Left renal cortex interstitium (tissue), 4 donors: ENCODE measurements at regions not wholly inside any gene's neighbourhood (a gene's known extent, or its start where the extent isn't known, plus 50 kb on each side); places are given as distances from the start of the nearest gene placed in this dataset.

Experiments used
- DNase-seq, 4 donors: peaks; one replicate each; pipeline ENCODE4 v3.0.0-alpha.2; 2013; ENCODE audit warnings: low read depth in 4 of 4, low spot score in 2 of 4, missing footprints in 1 of 4

DNA sequence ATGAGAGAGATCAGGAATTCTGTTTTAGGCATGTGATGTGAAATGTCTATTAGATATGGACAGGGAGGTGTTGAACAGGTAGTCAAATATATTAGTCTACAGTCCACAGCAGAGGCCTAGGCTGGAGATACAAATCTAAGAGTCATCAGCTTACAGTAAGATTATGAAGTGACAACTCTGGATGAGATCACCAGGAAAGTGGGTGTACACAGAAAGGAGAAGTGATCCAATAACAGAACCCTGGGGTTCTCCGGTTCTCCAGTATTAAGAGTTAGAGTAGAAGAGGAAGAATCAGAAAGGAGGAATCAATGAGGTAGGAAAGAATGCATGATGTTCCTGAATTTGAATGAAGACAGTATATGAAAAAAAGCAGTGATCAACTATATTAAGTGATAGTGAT lies 362.3 kb downstream of the FIGN start:
- DNase-seq: no peak

DNA sequence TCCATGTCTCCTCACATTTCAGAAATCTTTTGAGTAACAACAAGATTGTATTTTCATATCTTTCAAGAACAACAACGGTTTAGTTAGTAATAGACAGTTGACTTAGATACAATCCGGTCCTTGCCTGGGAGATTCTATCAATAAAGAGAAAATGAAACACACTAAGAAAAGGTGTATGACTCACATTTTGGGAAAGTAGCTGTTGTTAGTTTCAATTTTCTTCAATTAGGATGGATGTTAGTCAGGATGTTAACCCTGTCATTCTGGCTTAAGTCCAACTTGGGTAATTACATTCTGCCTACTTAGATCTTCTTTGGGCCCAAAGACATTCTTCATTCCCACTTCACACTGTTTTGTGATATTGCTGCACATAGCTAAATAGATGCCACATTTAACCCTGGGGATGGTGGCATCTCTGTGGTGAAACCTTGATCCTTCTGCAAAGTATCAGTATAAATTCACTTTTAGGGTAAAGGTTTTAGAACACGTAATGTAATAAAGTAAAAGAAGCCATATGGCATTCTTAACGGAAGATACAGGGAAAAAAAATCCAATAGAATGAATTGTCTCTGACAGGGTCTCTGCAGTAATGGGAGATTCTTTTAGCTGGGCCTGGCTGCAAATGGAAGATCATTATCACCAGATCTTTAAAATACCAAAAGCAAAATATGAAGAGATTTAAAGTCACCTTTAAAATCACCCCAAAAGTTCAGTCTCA lies 365.5 kb downstream of the FIGN start:
- DNase-seq: no peak

DNA sequence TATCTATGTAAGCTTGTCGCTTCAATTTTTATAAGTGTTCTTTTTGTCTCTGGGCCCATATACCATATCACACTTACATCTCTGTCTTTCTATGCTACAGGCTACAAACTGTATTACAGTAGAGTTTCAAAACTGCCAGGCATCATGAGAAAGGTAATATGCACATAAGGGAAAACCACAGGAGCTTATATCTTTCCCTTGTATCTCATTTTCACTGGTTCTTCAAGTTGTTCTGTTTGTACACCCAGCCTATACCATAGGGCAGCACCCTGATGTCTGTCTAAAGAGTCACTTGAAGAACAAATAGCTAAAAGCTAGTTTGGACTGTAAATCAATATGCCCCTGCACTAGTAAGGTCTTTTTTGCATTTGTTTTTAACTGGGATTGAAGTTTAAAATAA lies 366.7 kb downstream of the FIGN start:
- no peak for DNase-seq

DNA sequence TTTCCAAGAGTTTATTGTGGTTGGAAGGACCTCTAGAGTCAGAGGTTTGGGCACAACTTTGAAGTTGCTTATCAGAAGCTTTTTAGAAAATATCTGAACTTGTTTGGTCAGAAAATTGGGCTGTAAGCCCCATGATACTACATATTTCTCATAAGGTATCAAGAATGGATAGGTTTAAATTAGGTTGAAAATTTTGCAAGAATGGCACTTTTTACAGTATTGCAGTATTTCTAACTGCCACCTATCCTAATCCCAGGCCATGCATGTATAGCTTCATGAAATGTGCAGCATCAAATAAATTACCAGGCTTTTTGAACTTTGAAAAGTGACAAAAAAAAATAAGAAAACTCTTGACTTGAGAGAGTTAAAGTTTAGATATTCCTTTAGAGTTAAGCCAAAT lies 367.2 kb downstream of the FIGN start:
- DNase-seq: no peak

DNA sequence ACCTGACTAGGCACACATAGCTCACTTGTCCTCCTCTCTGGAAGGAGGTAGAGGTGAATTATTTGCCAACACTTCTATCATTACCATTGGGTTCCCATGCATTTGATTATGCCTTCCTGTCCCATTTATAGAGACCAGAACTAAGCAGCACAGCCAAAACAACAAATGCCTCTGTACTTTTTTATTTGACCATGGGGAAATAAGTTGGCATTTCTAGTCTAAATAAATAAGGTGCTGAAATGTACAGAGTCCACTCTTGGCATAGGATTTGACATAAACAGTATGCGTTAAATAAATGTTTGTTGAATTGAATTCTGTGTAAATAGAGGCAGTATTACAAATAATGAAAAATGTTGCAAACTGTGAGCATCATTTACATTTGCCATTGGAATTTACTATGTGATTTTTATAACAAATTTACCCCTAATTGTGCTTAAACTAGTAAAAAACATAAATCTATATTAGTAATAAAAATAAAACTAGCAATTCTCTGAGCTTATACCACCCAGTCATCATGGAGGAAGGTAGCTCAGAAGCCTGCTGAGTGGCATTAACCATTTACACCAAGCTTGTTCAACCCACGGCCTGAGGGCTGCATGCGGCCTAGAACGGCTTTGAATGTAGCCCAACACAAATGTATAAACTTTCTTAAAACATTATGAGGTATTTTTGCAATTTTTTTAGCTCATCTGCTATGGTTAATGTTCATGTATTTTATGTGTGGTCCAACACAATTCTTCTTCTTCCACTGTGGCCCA lies 367.8 kb downstream of the FIGN start:
- DNase-seq: no peak

DNA sequence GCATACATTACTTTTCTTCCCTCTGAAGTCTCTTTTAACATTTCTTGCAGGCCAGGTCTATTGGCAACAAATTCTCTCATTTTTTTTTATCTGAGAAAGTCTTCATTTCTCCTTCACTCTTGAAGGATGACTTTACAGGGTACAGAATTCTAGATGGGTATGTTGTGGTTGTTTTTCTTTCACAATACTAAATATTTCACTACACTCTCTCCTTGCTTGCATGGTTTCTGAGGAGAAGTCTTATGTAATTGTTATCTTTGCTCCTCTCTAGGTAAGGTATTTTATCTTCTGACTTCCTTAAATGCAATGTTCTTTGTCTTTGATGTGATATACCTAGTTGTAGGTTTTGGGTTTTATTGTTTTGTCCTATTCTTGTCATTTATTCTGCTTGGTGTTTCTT lies 371.1 kb downstream of the FIGN start:
- no peak for DNase-seq

DNA sequence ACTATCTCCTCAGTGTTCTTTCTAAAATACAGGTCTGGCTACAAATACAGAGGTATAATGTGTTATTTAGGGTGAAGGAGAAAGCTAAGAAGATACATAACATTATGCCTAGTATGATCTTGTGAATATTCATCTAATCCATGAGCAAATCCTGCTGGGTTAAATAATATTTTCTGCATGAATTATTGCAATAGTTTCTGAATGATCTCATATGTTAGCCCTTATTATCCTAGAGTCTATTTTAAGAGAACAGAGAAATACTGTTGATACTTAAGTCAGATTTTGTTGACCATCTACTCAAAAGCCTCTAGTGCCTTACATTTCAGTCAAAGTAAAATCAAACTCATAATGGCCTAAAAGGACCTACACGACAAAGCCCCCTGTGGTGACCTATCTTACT lies 382.3 kb downstream of the FIGN start:
- DNase-seq: no peak

DNA sequence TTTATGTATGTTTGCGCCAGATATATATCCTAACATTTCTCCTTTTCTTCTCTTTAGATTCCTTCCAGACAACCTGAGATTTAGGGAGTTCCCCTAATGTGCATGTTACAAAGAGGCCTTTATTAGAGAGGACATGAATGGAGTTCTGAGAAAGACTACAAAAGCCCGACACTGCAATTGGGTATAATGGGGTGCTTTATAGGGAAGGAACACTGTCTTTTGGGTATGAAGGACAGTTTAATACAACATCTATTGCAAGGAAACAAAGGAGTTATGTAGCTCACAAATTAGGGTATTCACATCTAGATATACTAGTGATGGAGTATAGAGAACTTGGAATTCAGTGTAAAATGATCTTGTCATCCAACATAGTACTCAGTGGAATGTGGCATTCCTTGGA lies 383.8 kb downstream of the FIGN start:
- no peak for DNase-seq

DNA sequence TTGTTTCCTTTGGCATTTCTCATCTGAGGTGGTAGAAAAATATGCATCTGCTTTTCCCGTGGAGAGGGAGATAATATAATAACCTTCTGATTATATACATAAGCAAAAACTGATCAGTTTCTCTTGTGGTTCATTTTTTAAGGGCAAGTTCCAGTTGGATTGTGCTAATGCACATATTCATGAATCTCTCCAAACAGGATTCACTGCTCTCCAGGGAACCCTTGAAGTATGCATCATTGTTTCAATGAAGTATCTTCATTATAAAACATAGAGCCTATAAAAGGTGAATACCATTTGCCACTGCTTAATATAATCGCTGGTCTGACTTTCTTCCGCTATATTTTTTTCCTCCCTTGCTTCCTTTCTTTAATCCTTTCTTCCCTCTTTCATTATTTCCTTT lies 384.7 kb downstream of the FIGN start:
- no peak for DNase-seq

DNA sequence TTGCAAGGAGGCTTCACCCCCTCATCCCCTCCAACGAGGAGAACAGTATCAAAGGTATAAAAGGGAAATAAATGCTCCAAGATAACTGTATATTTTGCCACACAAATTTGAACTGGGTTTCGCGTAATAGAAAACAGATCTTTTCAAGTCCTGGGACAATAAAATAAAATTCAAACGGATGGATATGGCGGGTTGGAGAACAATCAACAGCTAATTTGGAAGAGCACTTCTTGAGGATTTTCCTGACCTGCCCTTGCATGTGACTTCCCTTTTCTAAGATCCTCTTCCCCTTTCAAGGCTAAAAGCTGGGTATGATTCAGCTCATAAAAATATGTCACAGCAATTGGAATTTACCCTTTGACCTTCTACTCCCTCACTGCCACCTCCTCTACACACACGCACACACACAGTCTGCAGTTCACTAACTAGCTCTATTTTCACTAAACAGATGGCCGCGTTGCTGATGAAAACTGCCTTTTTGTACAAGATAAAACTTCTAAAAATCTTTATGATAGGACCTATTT lies 386.9 kb downstream of the FIGN start:
- peak in 2 of 4 donors; percentile 23 to 48 for DNase-seq

DNA sequence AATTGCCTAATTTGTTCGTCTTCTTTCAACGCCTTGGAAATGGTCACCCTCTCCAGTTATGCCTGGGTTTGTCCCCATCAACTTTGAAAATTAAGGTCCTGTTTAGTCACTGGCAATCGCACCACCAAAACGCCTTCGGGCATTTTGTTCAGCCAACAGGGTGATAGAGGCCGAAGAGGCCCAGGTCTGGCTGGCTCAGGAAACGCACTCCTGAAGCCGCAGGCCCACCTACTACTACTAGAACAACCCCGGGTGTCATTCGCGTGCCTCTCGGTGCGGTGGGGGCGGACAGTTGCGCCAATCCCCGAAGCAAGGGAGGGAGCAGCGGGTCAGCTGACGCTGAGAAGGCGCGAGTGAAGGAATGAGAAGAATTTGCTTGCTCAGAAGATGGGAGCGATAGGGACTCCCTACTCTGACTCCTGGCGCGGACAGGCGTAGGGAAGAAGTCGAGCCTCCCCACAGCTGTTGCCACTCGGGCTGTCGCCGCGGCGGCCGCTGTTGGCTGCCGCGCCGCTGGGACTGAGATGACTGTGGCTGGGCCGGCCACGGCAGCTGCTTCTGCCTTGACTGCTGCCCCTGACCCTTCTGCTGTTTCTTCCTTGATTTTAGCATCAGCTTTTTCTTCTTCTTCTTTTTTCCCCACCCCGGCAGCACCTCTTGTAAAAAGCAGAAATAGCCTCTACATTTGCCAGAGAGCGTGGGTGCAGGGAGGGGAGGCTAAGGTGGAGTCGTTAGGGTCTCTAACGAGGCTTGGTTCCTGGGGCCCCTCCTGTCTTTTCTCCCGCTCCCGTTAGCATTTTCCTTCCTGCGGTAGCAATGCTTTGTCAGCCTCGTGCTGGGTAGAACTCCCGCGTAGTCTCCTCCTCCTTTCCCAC lies 387.6 kb downstream of the FIGN start:
- DNase-seq: peak in 3 of 4 donors; percentile 52 to 71 (median 67)

DNA sequence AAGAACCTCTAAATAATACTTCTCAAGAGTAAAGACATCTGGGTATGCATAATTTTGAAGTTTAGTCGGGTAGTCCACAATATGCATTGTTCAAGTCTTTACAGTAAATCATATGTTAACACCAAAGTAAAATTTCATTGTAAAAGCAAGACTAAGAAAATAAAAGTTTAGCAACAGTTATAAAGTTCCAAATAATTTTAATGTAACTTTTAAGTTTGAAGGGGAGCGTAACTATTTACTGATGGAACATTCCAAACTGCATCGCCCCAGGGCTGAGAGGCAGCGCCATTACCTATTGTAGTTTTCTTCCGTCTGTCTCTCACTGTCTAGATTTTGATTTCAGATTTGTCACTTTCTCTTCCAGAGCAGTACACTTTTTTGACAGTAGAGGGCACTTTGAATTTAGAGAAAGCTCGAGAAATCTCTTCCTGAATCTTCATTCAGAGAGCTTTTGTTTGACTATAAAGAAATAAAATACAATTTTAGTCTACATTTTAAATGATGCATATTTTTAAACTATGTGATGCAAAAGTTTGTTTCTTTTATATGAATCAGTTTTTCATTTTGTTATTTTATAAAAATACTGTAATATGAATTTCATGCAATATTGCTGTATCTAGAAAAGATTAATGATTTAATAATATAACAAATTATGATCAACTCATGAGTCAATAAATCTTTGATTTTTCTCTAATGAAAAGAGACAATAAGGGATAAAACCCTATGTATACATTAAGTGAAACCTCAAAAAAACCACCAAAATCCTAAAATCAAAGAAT lies 389.8 kb downstream of the FIGN start:
- peak in 2 of 4 donors; percentile 29 to 64 for DNase-seq

DNA sequence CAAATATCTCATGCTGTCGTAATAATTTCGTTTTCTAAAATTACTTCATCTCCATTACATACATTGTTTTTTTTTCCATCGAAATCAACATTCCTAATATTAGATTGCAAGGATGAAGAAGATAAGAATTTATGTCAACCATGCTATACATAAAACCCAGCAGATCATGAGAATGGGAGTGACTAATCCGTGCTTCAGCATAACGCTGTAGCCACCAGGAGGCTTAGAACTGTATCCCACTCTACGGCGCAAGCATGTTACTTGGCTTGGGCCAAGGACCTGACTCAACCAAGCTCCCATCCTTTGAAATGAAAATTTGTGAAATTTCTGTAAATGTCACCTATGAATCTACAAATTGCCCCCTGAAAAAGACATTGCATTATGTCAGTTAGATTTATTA lies 392.5 kb downstream of the FIGN start:
- no peak for DNase-seq

DNA sequence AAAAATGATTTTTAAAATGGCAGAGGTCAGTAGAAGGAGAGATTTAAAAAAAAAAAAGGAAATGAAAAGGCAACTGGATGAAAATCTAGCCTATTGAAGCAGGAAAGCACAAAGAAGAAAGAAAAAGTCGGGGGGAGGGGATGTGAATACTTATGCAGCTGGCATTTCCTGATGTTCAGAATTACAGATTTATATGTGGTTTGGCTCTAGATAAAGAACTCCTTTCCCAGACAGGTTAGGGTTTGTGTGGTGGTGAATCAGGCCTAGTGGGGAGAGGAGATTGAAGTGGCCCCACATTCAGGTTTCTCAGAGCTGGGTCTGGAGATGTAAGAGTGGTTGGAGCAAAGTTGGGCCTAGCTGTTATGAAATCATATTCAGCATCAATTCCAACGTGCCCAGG lies 394.4 kb downstream of the FIGN start:
- DNase-seq: no peak

DNA sequence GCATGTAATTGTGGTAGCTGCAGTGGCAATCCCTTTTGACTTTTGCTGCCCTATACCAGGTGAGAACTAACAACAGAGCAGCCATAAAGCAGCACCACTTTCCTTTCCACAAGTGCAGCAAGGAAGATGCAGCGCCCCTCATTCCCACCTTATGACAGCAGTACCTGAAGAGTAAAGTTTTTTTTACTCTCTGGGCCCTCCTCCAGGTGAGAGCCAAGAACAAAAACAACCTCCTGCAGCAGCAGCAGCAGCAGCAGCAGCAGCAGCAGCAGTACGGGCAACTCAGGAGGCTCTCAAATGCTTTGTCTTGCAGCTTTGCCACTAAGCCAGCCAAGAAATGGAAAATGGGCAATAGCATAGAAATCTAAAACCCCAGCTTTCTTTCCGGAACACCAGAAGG lies 397.5 kb downstream of the FIGN start:
- DNase-seq: no peak

DNA sequence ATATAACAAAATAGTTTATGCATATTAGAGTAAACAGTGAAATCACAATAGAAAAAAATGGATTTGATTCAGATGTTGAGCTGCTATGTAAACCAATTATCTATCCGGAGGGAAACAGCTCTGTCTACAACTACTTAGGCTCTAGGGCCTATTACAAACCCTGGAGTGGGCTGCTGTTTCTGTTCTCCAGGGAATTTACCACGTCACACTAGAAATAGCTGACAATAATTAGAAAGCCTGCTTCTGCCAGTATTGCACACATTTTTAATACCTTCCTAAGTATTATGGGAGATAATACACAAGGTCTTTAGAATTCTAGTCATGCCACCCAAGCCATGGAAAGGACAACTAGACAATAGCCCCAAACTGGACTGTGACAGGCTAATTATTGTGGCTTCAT lies 411.1 kb downstream of the FIGN start:
- no peak for DNase-seq

DNA sequence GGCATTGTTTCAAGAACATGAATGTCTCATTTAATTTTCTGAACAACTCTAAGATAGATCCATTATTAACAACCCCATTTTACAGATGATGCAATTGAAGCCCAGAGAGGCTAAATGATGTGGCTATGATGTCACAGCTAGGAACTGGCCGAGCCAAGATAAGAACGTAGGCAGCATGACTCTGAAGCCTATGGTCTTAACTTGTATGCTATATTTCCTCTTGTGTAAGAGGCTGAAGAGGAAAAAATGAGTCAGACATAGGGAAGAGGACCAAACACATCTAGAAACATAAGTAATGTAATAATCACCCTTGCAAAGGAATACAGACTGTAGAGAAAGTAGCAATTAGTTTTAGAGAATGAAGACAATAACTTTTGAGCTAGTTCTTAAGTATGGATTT lies 416.8 kb downstream of the FIGN start:
- no peak for DNase-seq

DNA sequence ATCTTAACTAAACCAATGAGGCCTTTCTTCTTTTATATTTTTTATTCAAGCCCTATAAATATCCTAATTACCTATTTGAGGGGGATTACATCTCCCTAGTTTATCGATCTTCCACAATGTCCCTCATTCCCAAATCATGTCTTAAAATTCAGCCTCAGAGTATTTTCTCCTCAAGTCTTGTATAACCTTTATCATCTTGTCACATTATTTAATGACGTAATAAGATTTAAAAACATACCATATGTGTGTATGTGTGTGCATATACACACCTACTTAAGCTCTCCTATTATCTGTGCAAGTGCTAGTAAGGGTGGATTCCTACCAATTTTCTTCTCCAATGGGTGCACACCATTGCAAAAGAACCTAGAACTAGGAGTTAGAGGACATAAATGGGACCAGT lies 421.1 kb downstream of the FIGN start:
- DNase-seq: no peak

DNA sequence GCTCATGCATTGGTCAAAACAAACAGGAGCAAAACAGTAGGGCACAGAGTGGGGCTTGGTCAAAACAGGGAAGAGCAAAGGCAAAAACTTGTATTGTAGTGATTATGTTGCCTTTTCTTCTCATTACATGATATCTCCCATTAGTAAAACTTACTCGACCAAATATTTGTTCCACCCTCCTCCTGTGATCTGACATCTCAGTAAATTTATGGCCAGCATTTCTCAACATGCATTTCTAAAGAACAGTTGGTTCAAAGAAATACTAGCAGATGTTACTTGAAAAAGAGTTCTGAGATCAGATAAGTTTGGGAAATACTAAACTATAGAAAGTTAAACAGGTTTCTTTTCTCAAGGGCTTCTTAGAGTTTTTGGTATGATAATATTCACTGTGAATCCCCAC lies 423.1 kb downstream of the FIGN start:
- no peak for DNase-seq

DNA sequence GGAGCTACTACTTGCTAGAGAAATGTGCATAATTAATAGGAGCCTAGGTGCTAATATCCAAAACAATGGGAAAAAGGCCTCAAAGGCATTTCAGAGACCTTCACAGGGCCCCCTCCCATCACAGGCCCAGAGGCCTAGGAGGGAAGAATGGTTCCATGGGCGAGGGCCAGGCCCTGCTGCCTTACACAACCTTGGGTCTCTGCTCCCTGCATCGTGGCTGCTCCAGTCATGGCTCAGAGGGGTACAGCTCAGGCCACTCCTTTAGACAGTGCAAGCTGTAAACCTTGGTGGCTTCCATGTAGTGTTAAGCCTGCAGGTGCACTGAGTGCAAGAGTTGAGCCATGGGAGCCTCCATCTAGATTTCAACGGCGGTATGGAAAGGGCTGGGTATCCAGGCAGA lies 429.2 kb downstream of the FIGN start:
- DNase-seq: no peak
